K562 (cell line): ENCODE measurements at regions not wholly inside any gene's neighbourhood (a gene's known extent, or its start where the extent isn't known, plus 50 kb on each side); places are given as distances from the start of the nearest gene placed in this dataset.

ENCODE experiments used
- ESRRB ChIP-seq: fragments of 250-450 bp; sonication (Bioruptor Pico); IDR thresholded peaks from 2 replicates; pipeline ENCODE4 v1.5.0; 2020; ENCODE audit warnings: mild to moderate bottlenecking, moderate library complexity, borderline replicate concordance
- HDAC8 ChIP-seq: fragments of 450-650 bp; IDR thresholded peaks from 2 replicates; pipeline ENCODE4 v1.6.1; 2016; ENCODE audit warnings: mild to moderate bottlenecking, missing genetic modification characterization, moderate library complexity, missing compliant biosample characterization
- JUN ChIP-seq, 2 experiments: sonication (generic) in 1 of 2; formaldehyde crosslinking in 1 of 2; IDR thresholded peaks; 2 replicates each; pipeline versions ENCODE4 v1.6.1 to v1.8.0; 2012 to 2022; ENCODE audit warnings: borderline replicate concordance in 2 of 2, mild to moderate bottlenecking in 2 of 2, improper control_type of control experiment in 1 of 2, low read depth in 1 of 2, low read length in 1 of 2, missing genetic modification reagents in 1 of 2
- NFIC ChIP-seq: fragments of 450-650 bp; IDR thresholded peaks from 2 replicates; pipeline ENCODE4 v1.6.1; 2017; ENCODE audit warnings: mild to moderate bottlenecking, inconsistent platforms
- POLR2AphosphoS5 ChIP-seq: IDR thresholded peaks from 2 replicates; pipeline ENCODE4 v1.6.1; 2011; ENCODE audit warnings: mild to moderate bottlenecking, low read depth, low read length, moderate library complexity; ENCODE audit not compliant: control insufficient read depth, insufficient read depth
- ZSCAN29 ChIP-seq: fragments of 450-650 bp; IDR thresholded peaks from 2 replicates; pipeline ENCODE4 v1.6.1; 2017
- TF ChIP-seq, protein P1 (sequence below): sonication (generic); formaldehyde crosslinking; IDR thresholded peaks from 2 replicates; pipeline ENCODE4 v1.8.1; 2023; ENCODE audit warnings: mild to moderate bottlenecking, missing genetic modification reagents
- TF ChIP-seq, protein P2 (sequence below), 2 experiments: fragments of 200-800 bp in 1 of 2; sonication (Bioruptor generic) in 1 of 2; sonication (generic) in 1 of 2; formaldehyde crosslinking in 1 of 2; IDR thresholded peaks in 1 of 2; conservative IDR thresholded peaks in 1 of 2; 2 replicates each; pipeline versions ENCODE4 v1.5.0 to v1.6.1; 2016 to 2020; ENCODE audit warnings: missing compliant biosample characterization in 1 of 2, missing genetic modification characterization in 1 of 2, missing genetic modification reagents in 1 of 2
- TF ChIP-seq, protein P3 (sequence below): fragments of 250-450 bp; sonication (Bioruptor Pico); IDR thresholded peaks from 2 replicates; pipeline ENCODE4 v1.9.0; 2021; ENCODE audit warnings: mild to moderate bottlenecking
- TF ChIP-seq, protein P4 (sequence below): sonication (generic); formaldehyde crosslinking; IDR thresholded peaks from 2 replicates; pipeline ENCODE4 v1.8.0; 2023; ENCODE audit warnings: missing genetic modification reagents, mild to moderate bottlenecking, borderline replicate concordance
- TF ChIP-seq, protein P5 (sequence below): fragments of 250-450 bp; sonication (Bioruptor Pico); IDR thresholded peaks from 2 replicates; pipeline ENCODE4 v1.5.0; 2021

DNA sequence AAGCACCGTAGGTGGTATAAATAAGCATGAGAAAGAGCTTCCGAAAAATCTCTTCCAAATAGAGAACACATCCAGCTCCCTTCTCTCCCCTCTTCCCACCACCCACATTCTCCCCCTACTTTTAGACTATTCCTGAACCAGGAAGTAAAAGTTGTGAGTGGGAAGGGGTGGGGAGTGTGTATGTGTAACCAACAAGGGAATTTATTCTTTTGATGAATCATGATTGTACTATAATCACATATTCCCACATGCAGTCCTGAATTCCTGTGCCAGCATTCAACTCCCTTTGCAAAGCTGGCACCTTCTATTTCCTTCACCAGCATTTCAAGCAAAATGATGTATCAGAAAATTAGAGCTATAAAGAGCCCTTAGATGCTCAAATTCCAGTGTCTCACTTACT is 230.6 kb upstream of the CHRM2 start:
- TF ChIP-seq, protein P1, sequence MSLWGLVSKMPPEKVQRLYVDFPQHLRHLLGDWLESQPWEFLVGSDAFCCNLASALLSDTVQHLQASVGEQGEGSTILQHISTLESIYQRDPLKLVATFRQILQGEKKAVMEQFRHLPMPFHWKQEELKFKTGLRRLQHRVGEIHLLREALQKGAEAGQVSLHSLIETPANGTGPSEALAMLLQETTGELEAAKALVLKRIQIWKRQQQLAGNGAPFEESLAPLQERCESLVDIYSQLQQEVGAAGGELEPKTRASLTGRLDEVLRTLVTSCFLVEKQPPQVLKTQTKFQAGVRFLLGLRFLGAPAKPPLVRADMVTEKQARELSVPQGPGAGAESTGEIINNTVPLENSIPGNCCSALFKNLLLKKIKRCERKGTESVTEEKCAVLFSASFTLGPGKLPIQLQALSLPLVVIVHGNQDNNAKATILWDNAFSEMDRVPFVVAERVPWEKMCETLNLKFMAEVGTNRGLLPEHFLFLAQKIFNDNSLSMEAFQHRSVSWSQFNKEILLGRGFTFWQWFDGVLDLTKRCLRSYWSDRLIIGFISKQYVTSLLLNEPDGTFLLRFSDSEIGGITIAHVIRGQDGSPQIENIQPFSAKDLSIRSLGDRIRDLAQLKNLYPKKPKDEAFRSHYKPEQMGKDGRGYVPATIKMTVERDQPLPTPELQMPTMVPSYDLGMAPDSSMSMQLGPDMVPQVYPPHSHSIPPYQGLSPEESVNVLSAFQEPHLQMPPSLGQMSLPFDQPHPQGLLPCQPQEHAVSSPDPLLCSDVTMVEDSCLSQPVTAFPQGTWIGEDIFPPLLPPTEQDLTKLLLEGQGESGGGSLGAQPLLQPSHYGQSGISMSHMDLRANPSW: no peak
- TF ChIP-seq, protein P2, sequence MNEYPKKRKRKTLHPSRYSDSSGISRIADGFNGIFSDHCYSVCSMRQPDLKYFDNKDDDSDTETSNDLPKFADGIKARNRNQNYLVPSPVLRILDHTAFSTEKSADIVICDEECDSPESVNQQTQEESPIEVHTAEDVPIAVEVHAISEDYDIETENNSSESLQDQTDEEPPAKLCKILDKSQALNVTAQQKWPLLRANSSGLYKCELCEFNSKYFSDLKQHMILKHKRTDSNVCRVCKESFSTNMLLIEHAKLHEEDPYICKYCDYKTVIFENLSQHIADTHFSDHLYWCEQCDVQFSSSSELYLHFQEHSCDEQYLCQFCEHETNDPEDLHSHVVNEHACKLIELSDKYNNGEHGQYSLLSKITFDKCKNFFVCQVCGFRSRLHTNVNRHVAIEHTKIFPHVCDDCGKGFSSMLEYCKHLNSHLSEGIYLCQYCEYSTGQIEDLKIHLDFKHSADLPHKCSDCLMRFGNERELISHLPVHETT (CRISPR knock-in tag; conservative IDR thresholded peaks at IDR 0.05 in 1 of 2, IDR thresholded peaks at IDR 0.05 in 1 of 2): no peak
- TF ChIP-seq JUN (IDR thresholded peaks at IDR 0.05; ENCODE audit: borderline replicate concordance, low read depth, low read length) (no peak), JUN (CRISPR knock-in tag; IDR thresholded peaks at IDR 0.05; ENCODE audit: borderline replicate concordance) (no peak), NFIC (no peak), ESRRB (CRISPR knock-in tag) (no peak), HDAC8 (tag) (no peak), POLR2AphosphoS5 (no peak), ZSCAN29 (no peak)
- TF ChIP-seq, protein P3, sequence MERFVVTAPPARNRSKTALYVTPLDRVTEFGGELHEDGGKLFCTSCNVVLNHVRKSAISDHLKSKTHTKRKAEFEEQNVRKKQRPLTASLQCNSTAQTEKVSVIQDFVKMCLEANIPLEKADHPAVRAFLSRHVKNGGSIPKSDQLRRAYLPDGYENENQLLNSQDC (CRISPR knock-in tag): no peak
- TF ChIP-seq, protein P4, sequence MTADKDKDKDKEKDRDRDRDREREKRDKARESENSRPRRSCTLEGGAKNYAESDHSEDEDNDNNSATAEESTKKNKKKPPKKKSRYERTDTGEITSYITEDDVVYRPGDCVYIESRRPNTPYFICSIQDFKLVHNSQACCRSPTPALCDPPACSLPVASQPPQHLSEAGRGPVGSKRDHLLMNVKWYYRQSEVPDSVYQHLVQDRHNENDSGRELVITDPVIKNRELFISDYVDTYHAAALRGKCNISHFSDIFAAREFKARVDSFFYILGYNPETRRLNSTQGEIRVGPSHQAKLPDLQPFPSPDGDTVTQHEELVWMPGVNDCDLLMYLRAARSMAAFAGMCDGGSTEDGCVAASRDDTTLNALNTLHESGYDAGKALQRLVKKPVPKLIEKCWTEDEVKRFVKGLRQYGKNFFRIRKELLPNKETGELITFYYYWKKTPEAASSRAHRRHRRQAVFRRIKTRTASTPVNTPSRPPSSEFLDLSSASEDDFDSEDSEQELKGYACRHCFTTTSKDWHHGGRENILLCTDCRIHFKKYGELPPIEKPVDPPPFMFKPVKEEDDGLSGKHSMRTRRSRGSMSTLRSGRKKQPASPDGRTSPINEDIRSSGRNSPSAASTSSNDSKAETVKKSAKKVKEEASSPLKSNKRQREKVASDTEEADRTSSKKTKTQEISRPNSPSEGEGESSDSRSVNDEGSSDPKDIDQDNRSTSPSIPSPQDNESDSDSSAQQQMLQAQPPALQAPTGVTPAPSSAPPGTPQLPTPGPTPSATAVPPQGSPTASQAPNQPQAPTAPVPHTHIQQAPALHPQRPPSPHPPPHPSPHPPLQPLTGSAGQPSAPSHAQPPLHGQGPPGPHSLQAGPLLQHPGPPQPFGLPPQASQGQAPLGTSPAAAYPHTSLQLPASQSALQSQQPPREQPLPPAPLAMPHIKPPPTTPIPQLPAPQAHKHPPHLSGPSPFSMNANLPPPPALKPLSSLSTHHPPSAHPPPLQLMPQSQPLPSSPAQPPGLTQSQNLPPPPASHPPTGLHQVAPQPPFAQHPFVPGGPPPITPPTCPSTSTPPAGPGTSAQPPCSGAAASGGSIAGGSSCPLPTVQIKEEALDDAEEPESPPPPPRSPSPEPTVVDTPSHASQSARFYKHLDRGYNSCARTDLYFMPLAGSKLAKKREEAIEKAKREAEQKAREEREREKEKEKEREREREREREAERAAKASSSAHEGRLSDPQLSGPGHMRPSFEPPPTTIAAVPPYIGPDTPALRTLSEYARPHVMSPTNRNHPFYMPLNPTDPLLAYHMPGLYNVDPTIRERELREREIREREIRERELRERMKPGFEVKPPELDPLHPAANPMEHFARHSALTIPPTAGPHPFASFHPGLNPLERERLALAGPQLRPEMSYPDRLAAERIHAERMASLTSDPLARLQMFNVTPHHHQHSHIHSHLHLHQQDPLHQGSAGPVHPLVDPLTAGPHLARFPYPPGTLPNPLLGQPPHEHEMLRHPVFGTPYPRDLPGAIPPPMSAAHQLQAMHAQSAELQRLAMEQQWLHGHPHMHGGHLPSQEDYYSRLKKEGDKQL: no peak
- TF ChIP-seq, protein P5, sequence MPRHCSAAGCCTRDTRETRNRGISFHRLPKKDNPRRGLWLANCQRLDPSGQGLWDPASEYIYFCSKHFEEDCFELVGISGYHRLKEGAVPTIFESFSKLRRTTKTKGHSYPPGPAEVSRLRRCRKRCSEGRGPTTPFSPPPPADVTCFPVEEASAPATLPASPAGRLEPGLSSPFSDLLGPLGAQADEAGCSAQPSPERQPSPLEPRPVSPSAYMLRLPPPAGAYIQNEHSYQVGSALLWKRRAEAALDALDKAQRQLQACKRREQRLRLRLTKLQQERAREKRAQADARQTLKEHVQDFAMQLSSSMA (CRISPR knock-in tag): no peak
